HG02678 (cell line): ENCODE measurements at regions not wholly inside any gene's neighbourhood (a gene's known extent, or its start where the extent isn't known, plus 50 kb on each side); places are given as distances from the start of the nearest gene placed in this dataset.

Experiments used
- ATAC-seq: cut with Tn5 transposase; IDR thresholded peaks from one replicate; pipeline ENCODE4 v1.9.1; 2021; ENCODE audit warnings: mild to moderate bottlenecking, moderate library complexity; ENCODE audit not compliant: unreplicated experiment

DNA sequence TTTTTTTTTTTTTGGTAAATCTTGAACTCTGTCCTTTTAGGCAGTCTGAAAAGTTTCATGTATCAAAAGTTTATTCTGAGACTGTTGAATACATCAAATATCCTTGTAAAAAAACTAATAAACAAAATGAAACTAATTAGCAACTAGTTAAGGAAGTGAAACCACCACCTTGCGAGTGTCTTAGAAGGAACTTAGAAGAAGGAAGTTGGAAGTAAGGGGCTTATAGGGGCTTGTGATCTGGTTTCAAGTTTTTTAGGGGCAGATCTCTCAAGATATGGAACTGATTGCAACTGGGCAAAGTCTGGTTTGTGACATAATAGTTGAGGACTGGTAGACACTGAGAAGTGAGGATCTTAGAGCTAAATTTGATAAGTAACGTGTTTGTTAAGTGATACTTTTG, 748.8 kb downstream of the C12orf50 start:
- peak; percentile 76 for ATAC-seq

GRCh38 chr12:87274594-87275245, 754.5 kb downstream of the C12orf50 start:
- peak; percentile 53 for ATAC-seq

DNA sequence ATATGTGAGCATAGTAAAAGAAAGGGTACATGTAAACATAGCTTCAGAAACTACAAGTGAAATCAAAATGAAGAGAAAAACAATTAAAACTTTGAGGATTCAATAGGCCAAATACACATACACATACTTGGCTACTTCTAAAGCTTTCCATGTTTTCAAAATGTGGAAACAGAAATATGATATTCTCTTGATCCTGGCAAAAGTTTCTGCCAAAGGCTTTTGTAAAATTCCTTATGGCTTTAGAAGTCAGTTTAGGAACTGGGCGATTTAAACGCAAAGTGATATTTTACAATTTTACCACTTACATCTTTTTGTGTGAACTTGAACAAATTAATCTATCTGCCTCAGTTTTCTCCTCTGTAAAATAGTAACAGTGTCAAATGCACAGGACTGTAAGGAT, 756.4 kb downstream of the C12orf50 start:
- no peak for ATAC-seq

- no peak for ATAC-seq
Measured at GRCh38 chr12:87270919-87271318, 758.3 kb downstream of the C12orf50 start.

DNA sequence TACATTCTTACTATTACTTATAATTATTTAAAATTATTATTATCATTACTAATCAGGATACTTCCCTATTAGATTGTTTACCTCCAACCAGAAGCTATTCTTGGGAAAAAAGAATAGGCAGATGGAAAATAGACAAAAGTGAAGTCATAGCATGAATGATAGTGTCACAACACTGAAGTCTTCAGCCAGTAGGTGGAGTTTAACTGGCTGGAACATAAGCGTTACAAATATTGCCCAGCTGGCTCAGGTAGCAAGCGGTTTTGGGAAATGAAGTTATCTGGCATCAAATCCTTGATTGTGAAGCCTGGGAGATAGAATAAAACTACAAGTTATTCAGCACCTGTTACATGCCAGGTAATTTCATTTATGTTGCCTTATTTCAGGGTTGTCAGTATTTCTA, 762.9 kb downstream of the C12orf50 start:
- ATAC-seq, result no peak

DNA sequence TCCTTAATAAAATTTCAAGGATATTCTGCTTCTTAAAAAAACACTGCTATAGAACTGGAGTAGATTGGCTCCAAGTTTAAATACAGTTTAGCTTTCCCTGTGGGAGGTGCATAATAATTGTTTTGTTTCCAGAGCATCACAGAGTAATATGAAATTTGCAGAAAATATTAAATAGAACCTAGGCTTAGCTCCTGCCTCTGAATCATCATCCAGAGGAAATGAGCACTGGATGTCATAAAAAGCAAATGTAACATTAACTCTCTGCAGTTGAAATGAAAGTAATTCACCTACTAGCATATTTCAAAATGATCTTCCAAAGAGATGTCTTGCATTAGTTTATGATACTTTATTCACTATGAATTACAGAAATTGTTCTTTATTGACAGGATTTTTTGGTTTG, 769.8 kb downstream of the C12orf50 start:
- ATAC-seq, result no peak

GRCh38 chr12:87254381-87255030, 774.7 kb downstream of the C12orf50 start:
- ATAC-seq, result no peak

DNA sequence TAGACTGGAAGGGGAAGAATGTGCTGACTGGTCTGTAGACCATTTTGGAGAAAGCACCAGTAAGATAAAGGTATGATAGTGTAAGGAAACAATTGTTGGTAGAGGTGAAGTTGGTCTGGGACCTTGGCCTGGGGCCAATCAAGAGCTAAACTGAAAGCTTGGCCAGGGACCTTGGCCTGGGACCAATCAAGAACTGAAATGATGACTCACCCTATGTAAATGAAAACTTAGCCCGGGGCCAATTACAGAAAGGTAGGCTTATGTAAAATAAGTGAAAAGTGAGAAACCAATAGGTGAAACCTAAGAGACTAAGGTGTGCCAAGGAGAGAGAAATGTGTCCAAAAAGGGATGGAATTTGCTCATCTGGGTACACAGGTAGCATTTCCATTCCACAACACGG, 776.0 kb downstream of the C12orf50 start:
- ATAC-seq, result no peak

- no peak for ATAC-seq
Measured at GRCh38 chr12:87246726-87247125, 782.5 kb downstream of the C12orf50 start.

DNA sequence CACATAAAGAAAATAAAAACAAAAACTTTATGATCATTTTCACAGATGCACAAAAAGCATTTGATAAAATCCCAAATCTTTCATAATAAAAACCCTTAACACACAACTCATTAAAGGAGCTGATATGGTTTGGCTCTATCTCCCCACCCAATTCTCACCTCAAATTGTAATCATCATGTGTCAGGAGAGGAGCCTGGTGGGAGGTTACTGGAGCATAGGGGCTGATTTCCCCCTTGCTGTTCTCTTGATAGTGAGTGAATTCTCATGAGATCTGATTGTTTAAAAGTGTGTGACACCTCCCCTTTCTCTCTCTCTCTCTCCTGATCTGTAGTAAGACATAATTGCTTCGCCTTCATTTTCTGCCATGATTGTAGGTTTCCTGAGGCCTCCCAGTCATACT, 790.7 kb downstream of the C12orf50 start:
- no peak for ATAC-seq

DNA sequence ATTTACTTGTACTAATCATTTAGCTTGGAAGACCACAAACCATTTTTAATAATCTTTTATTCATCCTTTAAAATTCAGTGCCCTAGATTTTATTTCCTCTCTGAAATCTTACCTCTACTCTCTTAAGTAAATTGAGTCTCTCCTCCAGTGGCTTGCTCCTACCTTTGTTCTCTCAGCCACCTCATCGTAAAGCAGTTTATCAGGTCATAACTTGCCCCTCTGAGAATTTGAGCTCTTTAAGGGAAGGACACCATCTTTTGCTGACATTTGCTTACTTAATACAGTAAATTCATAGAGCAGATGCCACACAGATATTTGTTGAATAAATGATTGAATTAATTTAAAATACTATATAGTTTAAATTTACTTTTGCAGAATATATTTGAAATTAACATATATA, 794.3 kb downstream of the C12orf50 start:
- no peak for ATAC-seq

GRCh38 chr12:87233671-87234070, 795.5 kb downstream of the C12orf50 start:
- ATAC-seq, result no peak

- ATAC-seq, result no peak
Measured at GRCh38 chr12:87231818-87232217, 797.4 kb downstream of the C12orf50 start.

DNA sequence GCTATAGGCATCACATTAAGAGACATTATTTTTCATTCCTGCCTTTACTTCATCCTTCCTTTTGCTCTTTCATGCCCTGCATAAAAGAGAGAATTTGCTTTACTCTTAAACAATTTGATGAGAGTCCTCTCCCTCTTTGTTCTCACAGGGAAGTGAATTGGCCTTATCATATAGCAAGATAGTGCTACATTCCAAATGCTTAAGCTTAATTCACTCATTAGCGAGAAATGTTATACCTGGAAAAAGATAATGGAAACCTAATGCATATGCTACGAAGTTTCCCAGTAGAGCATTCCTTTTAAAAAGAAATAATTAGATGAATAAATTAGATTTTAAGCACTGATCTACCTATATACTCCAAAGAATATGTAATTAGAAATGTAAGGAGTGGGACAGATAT, 798.8 kb downstream of the C12orf50 start:
- ATAC-seq, result no peak

GRCh38 chr12:87227162-87227561, 802.0 kb downstream of the C12orf50 start:
- no peak for ATAC-seq

GRCh38 chr12:87217491-87217890, 811.7 kb downstream of the C12orf50 start:
- ATAC-seq, result no peak

- ATAC-seq, result no peak
Measured at GRCh38 chr12:87216436-87216835, 812.8 kb downstream of the C12orf50 start.

DNA sequence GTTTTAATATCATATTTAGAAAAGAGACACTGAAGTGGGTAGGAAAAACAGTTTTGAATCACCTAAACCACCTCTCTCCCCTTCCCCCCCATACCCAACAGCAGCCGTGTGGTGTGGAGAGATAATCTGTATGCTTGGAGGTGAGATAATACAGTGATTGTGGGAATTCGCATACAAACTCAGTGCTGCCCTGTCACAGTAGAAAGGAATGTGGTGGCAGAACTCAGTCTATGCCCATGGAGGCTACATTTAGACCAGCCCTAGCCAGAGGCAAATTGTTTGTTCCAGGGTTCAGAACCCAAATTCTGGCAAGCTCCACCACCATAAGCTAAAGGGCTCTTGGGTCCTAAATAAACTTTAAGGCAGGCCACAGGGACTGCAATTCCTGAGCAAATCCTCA, 827.0 kb downstream of the C12orf50 start:
- no peak for ATAC-seq

- ATAC-seq, result no peak
Measured at GRCh38 chr12:87201598-87201997, 827.6 kb downstream of the C12orf50 start.

GRCh38 chr12:87200289-87200979, 828.8 kb downstream of the C12orf50 start:
- ATAC-seq, result no peak

- ATAC-seq, result no peak
Measured at GRCh38 chr12:87198181-87198580, 831.0 kb downstream of the C12orf50 start.

DNA sequence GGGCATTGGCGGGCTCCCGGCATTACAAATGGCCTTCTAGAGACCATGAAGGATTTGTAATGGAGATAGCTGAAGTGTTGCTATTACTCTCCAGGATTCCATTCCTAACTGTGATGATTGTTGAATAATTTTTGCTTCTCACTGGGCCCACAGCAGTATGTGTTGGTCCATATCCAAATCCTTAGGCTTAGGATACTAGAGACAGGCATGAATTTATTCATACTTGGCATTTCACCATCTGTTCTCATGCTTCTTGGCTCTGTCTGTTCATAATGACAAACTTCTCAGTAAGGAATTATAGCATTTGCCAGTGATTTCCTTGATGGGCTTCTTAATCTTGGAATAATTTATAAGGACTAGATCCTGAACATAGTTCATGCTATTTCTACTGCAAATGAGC, 832.9 kb downstream of the C12orf50 start:
- ATAC-seq, result no peak
